Activated CD4-positive, alpha-beta T cell treated with anti-CD3 and anti-CD28 coated beads for 36 hours (primary cell): ENCODE measurements at regions not wholly inside any gene's neighbourhood (a gene's known extent, or its start where the extent isn't known, plus 50 kb on each side); places are given as distances from the start of the nearest gene placed in this dataset.
"Not testable (repeated sequence)": the region's sequence is repeated elsewhere in the genome, so short reads cannot be mapped to it uniquely, and the experiment has no call there.

Source experiments
- ATAC-seq: fragments of 200-7000 bp; cut with Tn5 transposase; one replicate; pipeline ENCODE4 v1.10.0; 2021; ENCODE audit warnings: mild to moderate bottlenecking, moderate library complexity
- CTCF ChIA-PET: fragments of 350-600 bp; sonication (Branson Sonifier 250); formaldehyde crosslinking; loops from one replicate; lab custom pipeline; 2021; ENCODE audit warnings: antibody characterized with exemption; lab: Charles Lee
- POLR2A ChIA-PET: fragments of 350-600 bp; sonication (Branson Sonifier 250); formaldehyde crosslinking; loops from one replicate; lab custom pipeline; 2021; ENCODE audit warnings: antibody characterized with exemption, inconsistent platforms; lab: Charles Lee
- DNase-seq: peaks from one replicate; pipeline ENCODE4 v3.0.0-alpha.2; 2020
- H3K27ac Mint-ChIP-seq: one replicate; pipeline ENCODE4 v1.8.0; 2021; ENCODE audit warnings: mixed read lengths
- H3K27me3 Mint-ChIP-seq: one replicate; pipeline ENCODE4 v1.8.0; 2021; ENCODE audit warnings: mixed read lengths
- H3K36me3 Mint-ChIP-seq: one replicate; pipeline ENCODE4 v1.8.0; 2021; ENCODE audit warnings: low read depth, mixed read lengths
- H3K4me1 Mint-ChIP-seq: one replicate; pipeline ENCODE4 v1.8.0; 2021; ENCODE audit warnings: mixed read lengths
- H3K4me3 Mint-ChIP-seq: one replicate; pipeline ENCODE4 v1.8.0; 2021; ENCODE audit warnings: mild to moderate bottlenecking, moderate library complexity, mixed read lengths
- H3K9me3 Mint-ChIP-seq: one replicate; pipeline ENCODE4 v1.8.0; 2021; ENCODE audit warnings: low read depth, mixed read lengths
- intact Hi-C, 2 experiments: fragments of 100-400 bp; cut with DNase I in 1 of 2; cut with micrococcal nuclease in 1 of 2; formaldehyde crosslinking; loops; one replicate each; pipeline versions ENCODE4 v1.14.2 to v1.15.1; 2022 to 2024; cut with DNase I, micrococcal nuclease

GRCh38 chr3:84299329-84299728, 659.5 kb upstream of the CADM2 start:
- no peak overlapping the region for H3K27ac Mint-ChIP-seq
- CTCF ChIA-PET = no interaction called here
- H3K4me1 Mint-ChIP-seq = no peaks in the 10 kb centered on the region
- no peak for DNase-seq
- H3K4me3 Mint-ChIP-seq = no peak overlapping the region
- intact Hi-C loops = no loop called here
- peaks cover 6% of the 10 kb centered on the region for H3K9me3 Mint-ChIP-seq
- POLR2A ChIA-PET = no interaction called here
- no peaks in the 10 kb centered on the region for H3K27me3 Mint-ChIP-seq
- H3K36me3 Mint-ChIP-seq = no peaks in the 10 kb centered on the region
- ATAC-seq = no peak

- no peak for DNase-seq
- no peak overlapping the region for H3K4me3 Mint-ChIP-seq
- POLR2A ChIA-PET = no interaction called here
- H3K4me1 Mint-ChIP-seq = no peaks in the 10 kb centered on the region
- intact Hi-C loops = no loop called here
- H3K36me3 Mint-ChIP-seq = no peaks in the 10 kb centered on the region
- CTCF ChIA-PET = no interaction called here
- no peak for ATAC-seq
- H3K27me3 Mint-ChIP-seq = no peaks in the 10 kb centered on the region
- H3K9me3 Mint-ChIP-seq = peaks cover 5% of the 10 kb centered on the region
- no peak overlapping the region for H3K27ac Mint-ChIP-seq
These were observed 654.6 kb upstream of the CADM2 start for GRCh38 chr3:84304214-84304613.

- Mint-ChIP-seq H3K4me3 (no peak overlapping the region), H3K27me3 (no peaks in the 10 kb centered on the region), H3K36me3 (no peaks in the 10 kb centered on the region), H3K27ac (no peak overlapping the region), H3K4me1 (no peaks in the 10 kb centered on the region), H3K9me3 (peaks cover 5% of the 10 kb centered on the region)
- intact Hi-C loops = no loop called here
- ChIA-PET CTCF (no interaction called here), POLR2A (no interaction called here)
- DNase-seq (no peak), ATAC-seq (no peak)
These were observed 651.5 kb upstream of the CADM2 start for GRCh38 chr3:84307339-84307738.

- Mint-ChIP-seq H3K4me3 (no peak overlapping the region), H3K9me3 (peaks cover 3% of the 10 kb centered on the region), H3K27me3 (no peaks in the 10 kb centered on the region), H3K27ac (no peak overlapping the region), H3K4me1 (no peaks in the 10 kb centered on the region), H3K36me3 (no peaks in the 10 kb centered on the region)
- CTCF ChIA-PET = no interaction called here
- ATAC-seq (no peak), DNase-seq (no peak)
- POLR2A ChIA-PET = no interaction called here
- intact Hi-C loops = no loop called here
These were observed 650.4 kb upstream of the CADM2 start for GRCh38 chr3:84308379-84308778.

GRCh38 chr3:84318273-84318809, 640.4 kb upstream of the CADM2 start:
- no peaks in the 10 kb centered on the region for H3K4me1 Mint-ChIP-seq

GRCh38 chr3:84365563-84366278, 593.1 kb upstream of the CADM2 start:
- H3K27me3 Mint-ChIP-seq, DNase-seq, POLR2A ChIA-PET, ATAC-seq, H3K4me1 Mint-ChIP-seq, intact Hi-C loops, CTCF ChIA-PET, H3K4me3 Mint-ChIP-seq, H3K36me3 Mint-ChIP-seq, H3K27ac Mint-ChIP-seq: not testable (repeated sequence)
- peaks cover 27% of the 10 kb centered on the region for H3K9me3 Mint-ChIP-seq

More at GRCh38 chr3:84318273-84318809, 640.4 kb upstream of the CADM2 start:
- H3K27me3 Mint-ChIP-seq = no peaks in the 10 kb centered on the region
- DNase-seq (no peak), ATAC-seq (no peak)
- no peak overlapping the region for H3K4me3 Mint-ChIP-seq
- intact Hi-C loops = no loop called here
- no peaks in the 10 kb centered on the region for H3K36me3 Mint-ChIP-seq
- POLR2A ChIA-PET = no interaction called here
- peaks cover 6% of the 10 kb centered on the region for H3K9me3 Mint-ChIP-seq
- CTCF ChIA-PET = no interaction called here
- H3K27ac Mint-ChIP-seq = no peak overlapping the region
